HG02678 (cell line): ENCODE measurements at regions not wholly inside any gene's neighbourhood (a gene's known extent, or its start where the extent isn't known, plus 50 kb on each side); places are given as distances from the start of the nearest gene placed in this dataset.

ENCODE experiments used
- ATAC-seq: cut with Tn5 transposase; IDR thresholded peaks from one replicate; pipeline ENCODE4 v1.9.1; 2021; ENCODE audit warnings: mild to moderate bottlenecking, moderate library complexity; ENCODE audit not compliant: unreplicated experiment

DNA sequence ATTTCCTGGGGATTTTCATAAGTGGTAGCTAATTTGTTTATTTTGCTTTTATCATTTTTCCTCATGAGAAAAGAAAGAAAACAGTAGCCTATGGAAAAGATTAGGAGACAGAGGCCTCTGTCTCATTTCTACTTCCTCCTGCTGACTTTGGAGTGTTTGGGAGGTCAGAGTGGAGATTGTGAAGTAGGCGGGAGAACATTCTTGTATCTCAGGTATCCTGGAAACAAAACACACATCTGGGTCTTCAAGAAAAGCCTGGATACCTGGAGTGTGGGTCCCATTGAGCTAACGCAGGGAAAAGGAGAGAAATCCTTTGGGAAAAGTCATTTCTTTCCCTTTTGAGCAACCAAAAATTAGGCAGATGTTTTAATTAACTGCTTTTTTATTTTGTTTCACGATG, 161.5 kb upstream of the DMAC1 start:
- ATAC-seq = no peak

- no peak for ATAC-seq
These were observed 160.9 kb upstream of the DMAC1 start for GRCh38 chr9:7960320-7961050.

- ATAC-seq = no peak
These were observed 158.2 kb upstream of the DMAC1 start for GRCh38 chr9:7957803-7958202.

GRCh38 chr9:7947577-7947976, 148.0 kb upstream of the DMAC1 start:
- ATAC-seq = no peak

GRCh38 chr9:7946458-7946857, 146.9 kb upstream of the DMAC1 start:
- ATAC-seq = no peak

DNA sequence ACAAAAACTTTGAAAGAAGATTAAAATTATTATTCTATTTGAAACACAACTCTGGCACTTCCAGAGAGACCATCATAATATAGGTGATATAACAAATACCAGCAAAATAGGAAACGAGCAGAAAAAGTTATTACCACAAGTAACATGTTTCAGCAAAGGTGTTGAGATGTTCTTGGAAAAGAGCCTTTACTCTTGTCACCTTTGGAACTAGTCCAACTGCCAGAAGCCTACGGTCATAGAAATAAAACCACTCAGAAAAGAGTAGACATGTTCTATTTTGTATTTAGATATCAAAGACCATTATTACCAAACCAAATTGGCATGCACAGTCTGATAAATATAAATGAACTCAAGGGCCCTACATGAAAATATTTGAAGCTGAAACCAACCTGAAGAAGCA, 145.0 kb upstream of the DMAC1 start:
- no peak for ATAC-seq

DNA sequence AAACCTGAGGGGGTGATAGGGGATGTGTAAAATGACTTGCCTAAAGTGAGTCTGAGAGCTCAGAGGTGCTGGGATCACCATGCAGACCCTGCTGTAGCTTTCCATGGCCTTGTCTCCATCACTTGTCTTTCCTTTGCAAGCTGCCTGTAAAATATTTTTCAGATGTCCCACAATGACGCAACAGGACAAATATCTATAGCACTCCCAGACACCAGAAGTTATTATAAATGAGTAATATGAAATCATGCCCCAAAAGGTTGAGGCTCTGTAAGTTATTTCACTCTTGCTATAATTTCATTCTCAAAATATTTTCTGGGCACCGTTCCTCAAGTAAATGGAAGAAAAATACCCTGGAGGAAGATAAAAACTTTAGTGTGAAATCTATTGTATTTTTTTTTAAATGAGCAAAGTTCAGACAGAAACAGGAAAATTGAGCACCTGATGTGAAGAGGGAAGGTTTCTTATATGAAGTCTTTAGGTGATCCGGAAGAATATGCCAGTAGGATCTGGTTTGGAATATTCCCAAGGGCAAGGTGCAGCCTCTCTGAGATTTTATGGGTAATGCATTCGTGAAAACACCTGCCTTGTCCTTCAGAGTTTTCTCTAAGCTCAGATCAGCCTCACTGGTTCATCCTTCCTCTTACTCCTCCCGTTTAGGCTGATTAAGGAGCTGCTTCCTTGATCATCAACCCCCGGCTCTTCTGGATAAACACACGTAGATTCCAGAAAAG, 138.3 kb upstream of the DMAC1 start:
- no peak for ATAC-seq

DNA sequence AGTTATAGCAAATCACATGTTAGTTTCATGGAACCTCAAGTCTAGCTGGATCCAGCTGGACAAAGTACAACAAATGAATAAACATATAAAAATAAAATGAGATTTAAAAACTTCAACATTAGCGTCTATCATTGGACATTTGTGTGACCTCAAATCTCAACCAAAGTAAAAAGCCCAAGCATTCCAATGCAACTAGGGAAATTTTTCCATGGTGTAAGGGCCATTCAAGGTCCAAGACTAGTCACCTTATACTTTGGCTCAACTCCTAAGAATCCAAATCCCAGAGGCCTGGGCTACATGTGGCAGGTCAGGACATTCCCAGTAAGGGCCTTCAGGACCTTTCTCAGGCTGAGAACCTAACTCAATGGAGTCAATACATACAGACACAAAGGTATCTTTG, 137.4 kb upstream of the DMAC1 start:
- no peak for ATAC-seq

DNA sequence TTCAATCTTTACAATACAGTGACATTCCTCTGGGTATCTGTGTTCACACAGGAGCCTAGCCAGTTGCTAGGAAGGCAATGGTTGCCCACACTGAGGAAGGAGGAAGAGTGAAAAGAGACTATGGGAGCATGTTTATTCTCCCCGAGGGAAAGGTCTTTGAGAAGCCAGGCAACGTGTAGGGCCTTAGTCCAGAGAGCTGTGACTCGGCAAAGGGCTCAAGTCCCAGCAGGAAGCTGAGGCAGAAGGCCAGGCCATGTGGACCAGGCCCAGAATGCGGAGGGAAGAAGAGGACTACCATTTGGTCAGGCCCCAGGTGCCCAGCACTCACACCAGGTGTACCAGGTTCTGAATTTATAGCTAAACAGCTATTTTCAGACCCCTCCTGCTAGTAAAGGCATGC, 136.6 kb upstream of the DMAC1 start:
- no peak for ATAC-seq

- ATAC-seq = peak; percentile 73
These were observed 136.1 kb upstream of the DMAC1 start for GRCh38 chr9:7935681-7936080.

DNA sequence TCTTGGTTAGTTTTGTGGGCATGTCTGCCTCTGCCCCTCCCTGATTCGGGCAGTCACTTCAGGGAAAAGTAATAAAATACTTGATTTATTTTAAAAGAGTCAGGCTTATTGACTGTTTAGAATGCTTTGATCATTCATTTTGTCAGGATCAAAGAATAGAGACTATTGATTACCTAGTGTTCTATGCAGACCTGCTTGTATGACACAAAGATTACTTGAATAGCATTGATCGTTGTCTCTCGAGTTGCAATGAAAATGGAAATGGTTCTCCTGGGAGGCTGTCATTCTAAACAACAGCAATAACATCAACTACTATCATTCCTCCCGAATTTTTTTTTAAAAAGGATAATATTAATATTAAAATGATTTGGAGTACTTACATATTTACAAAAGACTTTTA, 133.2 kb upstream of the DMAC1 start:
- no peak for ATAC-seq

GRCh38 chr9:7930613-7931012, 131.0 kb upstream of the DMAC1 start:
- ATAC-seq = no peak

DNA sequence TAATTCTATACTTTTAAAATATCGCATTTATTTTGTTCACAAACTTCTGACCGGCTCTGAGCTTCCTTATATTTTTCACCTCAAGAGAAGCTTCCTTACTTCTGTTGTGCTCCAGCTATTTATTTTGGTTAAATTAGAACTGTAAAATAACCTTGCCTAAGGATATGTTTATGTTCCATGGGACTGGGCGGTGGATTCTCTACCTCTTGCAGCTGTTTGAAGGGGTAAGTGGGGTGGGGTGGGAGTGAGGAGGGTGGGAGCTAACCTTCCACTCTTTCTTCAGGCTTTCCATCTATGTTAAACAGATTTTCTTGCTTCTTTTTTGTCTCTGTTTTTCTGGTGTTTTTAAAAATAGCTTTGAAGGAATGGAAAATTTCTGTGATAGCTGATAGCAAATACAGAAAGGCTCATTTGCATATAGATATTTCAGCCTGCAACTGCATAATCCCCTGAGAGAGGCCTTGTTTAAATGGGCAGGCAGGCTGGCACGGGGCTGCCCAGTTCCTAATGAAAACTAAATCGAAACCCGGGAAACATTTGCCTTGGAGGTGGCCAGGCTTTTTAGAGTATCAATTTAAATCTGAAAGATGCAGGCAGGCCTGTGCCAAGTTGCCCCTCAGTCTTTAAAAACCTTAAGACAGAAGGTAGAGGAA, 122.1 kb upstream of the DMAC1 start:
- ATAC-seq = no peak

GRCh38 chr9:7912037-7912535, 112.5 kb upstream of the DMAC1 start:
- ATAC-seq = no peak

DNA sequence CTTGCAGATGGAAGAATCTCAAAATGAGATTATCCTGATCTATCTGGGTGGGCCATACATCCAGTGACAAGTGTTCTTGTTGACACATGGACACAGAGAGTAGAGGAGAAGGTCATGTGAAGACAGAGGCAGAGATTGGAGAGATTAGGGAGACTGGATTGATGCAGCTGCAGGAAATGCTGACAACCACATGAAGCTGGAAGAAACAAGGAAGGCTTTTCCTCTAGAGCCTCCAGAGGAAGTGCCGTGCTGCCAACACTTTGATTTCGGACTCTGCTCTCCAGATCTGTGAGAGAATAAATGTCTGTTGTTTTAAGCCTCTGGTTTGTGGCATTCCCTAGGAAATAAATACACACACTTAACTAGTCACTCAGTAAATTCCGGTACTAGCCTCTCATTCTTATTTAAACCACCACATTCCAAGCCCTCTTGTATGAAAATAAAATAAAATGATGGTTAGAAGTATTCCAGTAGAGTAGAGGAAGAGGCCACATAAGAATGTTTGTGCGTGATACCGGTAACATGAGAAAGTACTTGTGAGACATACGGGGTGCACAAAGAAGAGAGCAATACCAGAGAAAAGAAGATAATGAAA, 110.9 kb upstream of the DMAC1 start:
- ATAC-seq = no peak

DNA sequence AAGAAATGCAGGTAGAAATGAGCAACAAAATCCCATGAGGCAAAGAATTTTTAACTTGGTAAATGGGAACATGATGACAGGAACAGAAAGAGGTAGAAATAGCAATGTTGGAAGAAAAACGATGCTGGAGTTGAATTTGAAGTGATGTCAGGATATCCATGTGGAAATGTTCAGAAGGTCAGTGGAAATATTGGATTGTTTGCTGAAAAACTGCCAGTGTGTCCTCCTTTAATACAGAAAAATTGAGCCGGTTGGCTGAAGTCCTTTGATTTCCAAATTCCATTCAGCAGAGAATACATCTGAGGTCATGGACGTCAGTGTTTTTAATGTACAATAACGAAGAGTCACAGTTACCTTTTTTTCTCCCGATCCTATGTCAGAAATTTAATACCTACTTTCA, 110.0 kb upstream of the DMAC1 start:
- ATAC-seq = no peak

GRCh38 chr9:7907551-7908337, 108.2 kb upstream of the DMAC1 start:
- ATAC-seq = no peak

- no peak for ATAC-seq
These were observed 107.4 kb upstream of the DMAC1 start for GRCh38 chr9:7906783-7907550.

DNA sequence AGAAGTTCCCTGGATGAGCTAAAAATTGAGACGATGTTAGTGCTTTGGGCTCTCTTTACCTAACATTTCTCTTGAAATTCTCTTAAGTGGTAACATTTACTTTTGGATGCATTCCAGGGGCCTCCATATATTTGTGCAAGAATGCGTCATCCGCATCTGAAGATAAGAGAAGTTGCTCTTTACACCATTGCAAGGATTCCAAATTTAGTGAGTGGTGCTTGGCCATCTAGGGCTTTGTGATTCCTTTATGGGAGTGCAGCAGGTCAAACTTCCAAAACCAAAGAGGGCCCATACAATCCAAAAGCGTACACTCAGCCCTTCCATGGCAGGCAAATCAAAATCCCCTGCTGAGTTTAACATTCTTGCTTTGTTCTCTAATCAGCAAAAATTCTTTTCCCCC, 102.0 kb upstream of the DMAC1 start:
- ATAC-seq = no peak

DNA sequence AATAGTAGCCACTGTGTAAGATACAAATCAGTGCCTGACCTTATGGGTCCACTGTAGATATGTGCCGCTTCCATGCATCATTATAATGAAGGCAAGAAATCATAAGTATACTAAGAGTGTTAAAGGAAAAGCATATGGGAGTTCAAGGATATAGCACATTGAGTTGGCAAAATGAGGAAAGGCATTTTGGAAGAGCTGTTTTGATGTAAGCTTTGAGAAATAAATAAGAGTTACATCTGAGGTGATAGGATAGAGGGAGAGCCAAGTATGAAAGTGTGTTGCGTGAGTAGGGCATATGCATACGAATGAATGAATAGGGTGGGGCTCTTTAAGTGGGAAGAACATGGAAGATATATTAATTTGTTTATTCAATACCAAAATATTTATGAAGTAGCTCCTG, 101.0 kb upstream of the DMAC1 start:
- no peak for ATAC-seq
